Left hindlimb (tissue), 1 donor: ENCODE measurements at regions not wholly inside any gene's neighbourhood (a gene's known extent, or its start where the extent isn't known, plus 50 kb on each side); places are given as distances from the start of the nearest gene placed in this dataset.

Experiments used
- DNase-seq: peaks from one replicate; pipeline ENCODE4 v3.0.0-alpha.2; 2018

DNA sequence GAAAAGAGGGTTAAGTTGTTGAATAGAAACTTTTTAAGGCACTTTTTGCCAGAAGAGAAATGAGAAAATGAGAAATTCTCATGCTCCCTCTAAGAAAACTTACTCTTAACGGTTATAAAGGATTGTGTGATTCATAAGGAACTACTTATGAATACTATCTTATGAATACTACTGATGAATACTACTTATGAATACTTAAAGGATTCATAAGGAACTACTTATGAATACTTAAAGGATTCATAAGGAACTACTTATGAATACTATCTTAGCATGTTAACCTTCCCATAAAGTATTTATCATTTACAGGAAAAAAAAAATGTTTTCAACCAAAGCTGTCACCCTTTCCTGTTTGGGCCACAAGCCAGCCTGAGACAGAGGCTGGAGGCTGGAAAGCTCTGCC is 53.1 kb upstream of the UCN3 start:
- DNase-seq = no peak

DNA sequence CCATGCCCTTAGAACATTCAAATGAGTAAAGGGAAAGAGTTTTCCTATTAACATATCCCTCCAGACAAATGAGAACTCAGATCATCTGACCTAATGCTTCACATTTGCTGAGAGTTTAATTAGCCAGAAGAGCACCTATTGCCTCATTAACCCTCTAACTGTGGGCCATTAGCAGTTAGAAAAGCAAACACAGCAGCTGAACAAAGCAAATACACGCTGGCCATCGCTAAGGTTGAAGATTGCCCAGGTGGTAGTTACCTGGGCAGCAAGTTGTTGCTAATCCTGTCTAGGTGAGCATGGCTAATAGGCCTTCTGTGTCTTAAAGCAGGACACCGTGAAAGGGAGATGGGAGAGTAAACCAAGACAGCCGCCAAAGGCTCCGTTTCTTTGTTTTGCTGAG is 49.9 kb upstream of the UCN3 start:
- no peak for DNase-seq
